ENCODE measurements at regions not wholly inside any gene's neighbourhood (a gene's known extent, or its start where the extent isn't known, plus 50 kb on each side); places are given as distances from the start of the nearest gene placed in this dataset.

- DNase-seq: peak; percentile 70
Observed at GRCh38 chr13:97057176-97057575, 62.9 kb upstream of the OXGR1 start.

DNA sequence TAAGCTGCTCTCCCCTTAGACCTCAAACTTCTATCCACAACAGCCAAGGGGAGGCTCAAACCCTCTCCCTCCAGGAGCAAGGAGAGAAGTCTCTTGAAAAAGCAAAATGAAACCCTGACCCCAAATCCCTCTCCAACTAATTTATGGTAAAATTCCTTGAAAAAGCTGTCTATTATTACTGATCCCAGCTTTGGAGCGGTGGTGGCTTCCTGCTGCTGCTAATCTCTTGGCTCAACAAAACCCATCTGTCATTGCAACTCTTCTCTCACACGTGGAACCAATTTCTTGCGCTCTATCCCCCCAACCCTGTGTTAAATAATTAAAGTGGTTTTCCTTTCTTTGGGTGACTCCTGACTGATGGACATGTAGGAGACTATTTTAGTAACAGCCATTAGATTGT, 64.1 kb upstream of the OXGR1 start:
- peak; percentile 92 for DNase-seq

GRCh38 chr13:97058926-97059325, 64.7 kb upstream of the OXGR1 start:
- DNase-seq: peak; percentile 73

GRCh38 chr13:97067017-97067895, 73.0 kb upstream of the OXGR1 start:
- DNase-seq: peak; percentile 85

DNA sequence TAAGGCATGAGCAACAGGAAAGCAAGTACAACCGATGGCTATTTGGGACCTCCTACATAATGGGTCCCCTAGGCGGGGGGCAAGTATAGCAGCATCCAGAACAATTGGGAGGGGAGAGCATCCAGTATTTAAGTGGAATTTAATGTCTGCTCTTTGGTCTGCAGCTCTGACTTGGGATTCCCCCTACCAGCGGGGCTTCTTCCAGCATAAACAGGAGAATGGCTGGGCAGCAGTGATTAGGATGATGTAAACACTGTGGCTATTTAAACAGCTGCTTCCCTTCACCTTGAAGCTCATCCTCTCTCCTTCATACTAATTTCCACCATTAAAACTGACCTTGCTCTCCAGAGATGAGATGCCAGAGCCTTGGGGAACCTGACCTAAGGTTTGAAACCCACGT, 73.9 kb upstream of the OXGR1 start:
- peak; percentile 51 for DNase-seq

DNA sequence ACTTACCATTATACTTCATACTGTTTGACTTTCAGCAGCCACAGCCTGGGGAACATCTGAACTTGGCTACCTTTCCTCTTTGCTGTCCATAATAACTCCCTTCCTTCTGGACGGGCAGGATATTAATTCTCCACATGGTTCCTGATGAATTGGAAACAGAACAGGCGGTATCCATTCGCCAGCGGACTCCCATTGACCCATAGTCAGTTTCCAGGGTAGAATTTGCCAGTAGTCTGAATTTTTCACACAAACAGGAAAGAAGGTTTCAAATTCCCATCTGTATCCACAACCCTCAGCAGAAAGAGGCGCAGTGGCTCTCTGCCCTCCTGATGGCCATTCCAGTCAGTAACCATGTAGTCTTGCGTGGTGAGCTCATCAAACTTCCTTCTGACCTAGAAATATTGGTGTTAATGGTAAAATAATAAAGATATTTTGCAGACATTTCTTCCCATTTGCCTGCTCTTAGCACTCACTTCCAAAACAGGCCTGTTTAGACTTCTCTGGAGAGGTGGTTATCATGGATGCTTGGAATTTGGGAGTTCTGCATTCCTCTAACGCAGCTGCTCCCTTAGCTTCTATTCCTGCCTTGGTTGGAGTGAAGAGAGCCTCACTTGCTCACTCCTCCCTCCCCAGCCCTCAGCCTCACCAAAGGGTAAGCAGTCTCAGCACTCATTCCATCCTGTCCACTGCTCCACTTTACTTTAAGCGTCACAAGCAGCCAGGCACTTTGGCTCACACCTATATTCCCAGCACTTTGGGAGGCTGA, 75.0 kb upstream of the OXGR1 start:
- peak; percentile 10 for DNase-seq

- no peak for DNase-seq
Observed at GRCh38 chr13:97072297-97072696, 78.0 kb upstream of the OXGR1 start.

DNA sequence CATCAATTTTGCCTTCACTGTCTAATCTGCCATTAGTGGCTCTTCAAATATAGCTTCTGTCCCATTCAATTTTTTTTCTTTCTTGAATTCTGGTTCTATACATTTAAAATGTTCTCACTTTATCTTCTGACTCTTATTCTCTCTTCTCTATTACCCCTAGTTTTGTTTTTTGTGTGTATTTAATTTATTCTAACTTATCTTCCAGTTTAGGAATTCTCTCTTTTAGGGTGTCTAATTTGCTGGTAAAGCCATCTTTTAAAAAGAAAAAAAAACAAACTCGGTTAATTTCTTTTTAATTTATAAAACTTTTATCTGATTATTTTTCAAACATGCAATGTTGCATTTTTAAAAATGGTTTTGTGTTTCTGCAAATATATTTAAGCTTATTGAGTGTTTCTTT, 80.3 kb upstream of the OXGR1 start:
- DNase-seq: no peak

- DNase-seq: peak; percentile 11
Observed at GRCh38 chr13:97076898-97077297, 82.6 kb upstream of the OXGR1 start.

DNA sequence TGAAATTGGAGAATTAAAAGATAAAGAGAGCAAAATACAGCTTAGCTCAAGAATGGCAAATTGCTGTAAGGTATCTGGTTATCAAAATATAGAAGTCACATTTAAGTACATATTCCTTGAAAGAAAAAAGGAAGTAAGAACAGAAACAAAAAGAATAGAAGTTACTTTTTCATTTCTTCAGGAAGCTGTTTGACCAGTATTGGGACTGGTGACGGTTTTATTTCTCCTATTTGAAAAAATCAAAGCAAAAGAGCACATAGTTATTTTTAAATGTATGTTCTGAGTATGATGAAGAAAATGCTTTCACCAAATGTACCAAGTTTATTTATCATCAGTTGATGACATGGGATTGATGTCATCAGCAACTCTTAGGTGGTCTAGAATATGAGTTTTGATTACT, 83.1 kb upstream of the OXGR1 start:
- DNase-seq: no peak

GRCh38 chr13:97079726-97080125, 85.5 kb upstream of the OXGR1 start:
- no peak for DNase-seq

GRCh38 chr13:97082461-97083207, 88.4 kb upstream of the OXGR1 start:
- no peak for DNase-seq

DNA sequence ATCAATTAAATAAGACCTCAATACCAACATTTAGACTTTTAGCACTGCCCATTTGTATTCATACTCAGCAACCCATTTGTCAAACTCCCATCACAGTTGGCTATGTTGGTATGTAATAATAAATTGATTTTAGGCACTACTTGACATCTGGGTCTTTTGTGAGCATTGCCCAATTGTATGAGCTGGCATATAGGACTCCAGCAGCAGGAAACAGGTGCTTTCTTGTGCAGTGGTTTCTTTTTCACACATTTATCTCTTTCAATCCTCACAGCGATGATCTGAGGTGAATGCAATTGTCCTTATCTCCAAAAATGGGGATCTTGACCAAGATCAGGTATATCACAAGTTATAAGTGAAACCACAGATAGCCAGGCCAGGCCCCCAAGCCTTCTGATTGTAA, 96.9 kb upstream of the OXGR1 start:
- DNase-seq: no peak

DNA sequence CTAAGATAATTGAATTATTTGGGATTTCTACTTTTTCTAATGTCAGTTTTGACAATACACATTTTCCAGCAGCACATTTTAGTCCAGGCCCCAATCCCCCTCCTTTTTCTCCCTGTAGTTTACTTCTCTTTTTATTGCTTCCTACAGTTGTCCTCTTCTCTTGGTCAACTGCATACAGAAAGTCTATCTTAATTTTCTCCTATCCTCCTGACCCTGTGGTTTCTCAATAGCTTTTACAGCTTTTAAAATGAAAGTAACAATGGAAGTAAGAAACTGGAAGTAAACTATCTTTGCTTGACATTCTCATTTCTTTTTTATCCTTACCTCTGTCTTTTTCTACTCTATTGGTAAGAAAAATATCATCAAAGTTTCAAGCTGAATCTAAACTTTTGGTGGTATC, 106.5 kb upstream of the OXGR1 start:
- DNase-seq: no peak

GRCh38 chr13:97101912-97102708, 107.8 kb upstream of the OXGR1 start:
- DNase-seq: no peak

DNA sequence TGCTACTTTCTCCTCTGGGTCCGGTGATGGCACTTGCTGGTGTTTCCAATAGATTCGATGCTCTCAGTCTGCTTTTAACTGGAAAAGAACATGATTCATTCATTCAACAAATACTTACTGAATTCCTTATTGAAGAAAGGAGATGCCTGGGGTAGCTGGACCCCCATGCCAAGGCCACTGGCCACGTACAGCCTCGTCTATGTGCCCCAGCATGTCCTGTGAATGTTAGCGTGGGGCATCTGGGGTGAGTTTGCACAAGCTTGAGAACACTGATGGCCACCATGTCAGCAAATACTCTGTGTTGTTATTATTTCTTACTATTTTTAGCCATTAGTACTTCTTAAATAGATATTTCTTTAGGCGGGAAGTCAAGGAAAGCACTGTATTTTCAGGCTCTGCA, 112.0 kb upstream of the OXGR1 start:
- DNase-seq: no peak

DNA sequence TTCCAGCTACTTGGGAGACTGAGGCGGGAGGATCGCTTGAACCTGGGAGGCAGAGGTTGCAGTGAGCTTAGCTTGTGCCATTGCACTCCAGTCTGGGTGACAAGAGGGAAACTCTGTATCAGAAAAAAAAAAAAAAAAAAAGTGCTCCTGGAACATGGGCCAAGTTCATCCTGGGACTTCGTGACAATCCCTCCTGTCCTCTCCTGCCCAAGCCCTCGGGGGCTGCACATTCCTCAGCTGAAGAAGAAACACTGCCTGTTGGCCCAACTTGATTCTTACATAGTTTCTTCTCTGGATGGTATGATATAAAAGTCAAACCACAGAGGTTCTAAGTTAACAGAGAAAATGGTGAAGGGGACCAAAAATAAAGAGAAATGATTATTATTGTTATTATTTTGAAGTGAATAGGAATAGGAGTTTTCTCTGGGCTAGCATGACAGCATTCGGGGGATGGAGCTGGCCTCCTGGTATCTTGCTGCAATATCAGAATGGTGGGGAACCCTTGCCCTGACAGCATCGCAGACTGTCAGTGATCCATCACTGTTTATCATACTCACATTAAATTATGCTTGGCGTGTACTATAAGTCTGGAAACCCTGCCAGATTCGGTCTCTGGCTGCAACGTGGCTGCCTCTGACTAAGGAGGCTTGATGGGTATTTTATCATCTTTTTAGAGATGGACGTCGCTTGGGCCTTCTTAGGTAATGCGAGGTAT, 113.7 kb upstream of the OXGR1 start:
- DNase-seq: peak; percentile 67

GRCh38 chr13:97108530-97108900, 113.6 kb upstream of the MBNL2 start:
- DNase-seq: peak; percentile 75

DNA sequence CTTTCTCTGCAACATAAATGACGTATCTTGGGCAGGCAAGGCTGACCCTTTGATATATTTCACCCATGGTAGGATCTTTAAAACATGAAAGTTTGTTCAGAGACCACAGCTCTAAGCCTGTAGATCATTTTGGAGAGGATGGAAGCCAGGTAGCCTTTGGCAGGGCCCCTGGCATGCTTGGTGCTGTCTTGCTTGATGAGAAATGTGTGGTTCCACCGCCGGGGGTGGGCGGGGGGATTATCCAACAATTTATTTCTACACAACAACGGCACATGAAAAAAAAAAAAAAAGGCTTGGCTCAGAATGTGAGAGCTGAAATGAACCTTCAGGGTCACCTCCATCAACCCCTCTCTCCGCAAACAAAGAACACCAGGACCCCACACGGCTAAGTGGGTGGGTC, 112.9 kb upstream of the MBNL2 start:
- DNase-seq: no peak

- DNase-seq: peak; percentile 81
Observed at GRCh38 chr13:97109841-97110492, 112.2 kb upstream of the MBNL2 start.

- no peak for DNase-seq
Observed at GRCh38 chr13:97110936-97111335, 111.2 kb upstream of the MBNL2 start.

All from fibroblast of upper back skin (primary cell).